ENCODE measurements at regions not wholly inside any gene's neighbourhood (a gene's known extent, or its start where the extent isn't known, plus 50 kb on each side); places are given as distances from the start of the nearest gene placed in this dataset.
"Not testable (repeated sequence)": the region's sequence is repeated elsewhere in the genome, so short reads cannot be mapped to it uniquely, and the experiment has no call there.

GRCh38 chr15:53910236-53910849 lies 67.9 kb upstream of the UNC13C start:
- TF ChIP-seq, protein P1, sequence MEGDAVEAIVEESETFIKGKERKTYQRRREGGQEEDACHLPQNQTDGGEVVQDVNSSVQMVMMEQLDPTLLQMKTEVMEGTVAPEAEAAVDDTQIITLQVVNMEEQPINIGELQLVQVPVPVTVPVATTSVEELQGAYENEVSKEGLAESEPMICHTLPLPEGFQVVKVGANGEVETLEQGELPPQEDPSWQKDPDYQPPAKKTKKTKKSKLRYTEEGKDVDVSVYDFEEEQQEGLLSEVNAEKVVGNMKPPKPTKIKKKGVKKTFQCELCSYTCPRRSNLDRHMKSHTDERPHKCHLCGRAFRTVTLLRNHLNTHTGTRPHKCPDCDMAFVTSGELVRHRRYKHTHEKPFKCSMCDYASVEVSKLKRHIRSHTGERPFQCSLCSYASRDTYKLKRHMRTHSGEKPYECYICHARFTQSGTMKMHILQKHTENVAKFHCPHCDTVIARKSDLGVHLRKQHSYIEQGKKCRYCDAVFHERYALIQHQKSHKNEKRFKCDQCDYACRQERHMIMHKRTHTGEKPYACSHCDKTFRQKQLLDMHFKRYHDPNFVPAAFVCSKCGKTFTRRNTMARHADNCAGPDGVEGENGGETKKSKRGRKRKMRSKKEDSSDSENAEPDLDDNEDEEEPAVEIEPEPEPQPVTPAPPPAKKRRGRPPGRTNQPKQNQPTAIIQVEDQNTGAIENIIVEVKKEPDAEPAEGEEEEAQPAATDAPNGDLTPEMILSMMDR (IDR thresholded peaks at IDR 0.05), result no peak
- Mint-ChIP-seq H3K27me3 (ENCODE audit: unreplicated experiment) (no peaks in the 10 kb centered on the region), H3K27ac (ENCODE audit: unreplicated experiment) (no peak overlapping the region), H3K4me1 (ENCODE audit: unreplicated experiment) (no peaks in the 10 kb centered on the region), H3K4me3 (ENCODE audit: unreplicated experiment) (no peak overlapping the region), H3K36me3 (ENCODE audit: unreplicated experiment) (no peaks in the 10 kb centered on the region), H3K9me3 (ENCODE audit: unreplicated experiment) (no peaks in the 10 kb centered on the region)
- DNase-seq (ENCODE audit: extremely low spot score, unreplicated experiment), result no peak

DNA sequence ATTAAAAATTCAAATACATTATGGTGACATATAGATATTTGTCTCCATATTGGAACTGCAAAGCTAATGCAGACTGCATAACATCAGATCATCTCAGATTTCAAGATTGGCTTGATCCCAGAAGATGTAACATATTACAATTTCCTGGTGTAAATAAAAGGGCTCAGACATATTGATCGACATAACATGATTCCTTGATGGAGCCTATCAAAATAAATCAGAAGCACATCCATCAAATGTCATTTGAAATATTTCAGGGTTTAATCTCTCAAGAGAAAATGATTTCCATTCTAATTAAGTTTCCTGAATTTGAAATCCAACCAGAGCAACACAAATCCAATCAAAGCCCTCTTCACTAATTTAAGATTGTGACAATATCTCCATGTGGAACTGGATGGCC lies 75.1 kb upstream of the UNC13C start:
- no peaks in the 10 kb centered on the region for H3K27me3 Mint-ChIP-seq (ENCODE audit: unreplicated experiment)

DNA sequence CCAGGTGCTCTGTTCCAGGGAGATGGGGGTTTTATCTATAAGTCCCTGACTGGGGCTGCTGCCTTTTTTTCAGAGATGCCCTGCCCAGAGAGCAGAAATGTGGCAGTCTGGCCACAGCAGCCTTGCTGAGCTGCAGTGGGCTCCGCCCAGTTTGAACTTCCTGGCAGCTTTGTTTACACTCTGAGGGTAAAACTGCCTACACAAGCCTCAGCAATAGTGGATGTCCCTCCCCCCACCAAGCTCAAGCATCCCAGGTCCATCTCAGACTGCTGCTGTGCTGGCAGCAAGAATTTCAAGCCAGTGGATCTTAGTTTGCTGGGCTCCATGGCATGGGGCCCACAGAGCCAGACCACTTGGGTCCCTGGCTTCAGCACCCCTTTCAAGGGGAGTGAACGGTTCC lies 84.8 kb upstream of the UNC13C start:
- H3K4me3 Mint-ChIP-seq (ENCODE audit: unreplicated experiment); H3K27ac Mint-ChIP-seq (ENCODE audit: unreplicated experiment); H3K9me3 Mint-ChIP-seq (ENCODE audit: unreplicated experiment); H3K27me3 Mint-ChIP-seq (ENCODE audit: unreplicated experiment); H3K36me3 Mint-ChIP-seq (ENCODE audit: unreplicated experiment); DNase-seq (ENCODE audit: extremely low spot score, unreplicated experiment); H3K4me1 Mint-ChIP-seq (ENCODE audit: unreplicated experiment): not testable (repeated sequence)

More for the DNA sequence above, 75.1 kb upstream of the UNC13C start:
- H3K4me1 Mint-ChIP-seq (ENCODE audit: unreplicated experiment), result no peaks in the 10 kb centered on the region
- no peaks in the 10 kb centered on the region for H3K36me3 Mint-ChIP-seq (ENCODE audit: unreplicated experiment)
- no peak overlapping the region for H3K4me3 Mint-ChIP-seq (ENCODE audit: unreplicated experiment)
- TF ChIP-seq, protein P1 (IDR thresholded peaks at IDR 0.05), result no peak
- H3K9me3 Mint-ChIP-seq (ENCODE audit: unreplicated experiment), result peaks cover 7% of the 10 kb centered on the region
- DNase-seq (ENCODE audit: extremely low spot score, unreplicated experiment), result no peak
- no peak overlapping the region for H3K27ac Mint-ChIP-seq (ENCODE audit: unreplicated experiment)

- not testable (repeated sequence) for H3K36me3 Mint-ChIP-seq (ENCODE audit: unreplicated experiment); H3K4me3 Mint-ChIP-seq (ENCODE audit: unreplicated experiment); H3K27ac Mint-ChIP-seq (ENCODE audit: unreplicated experiment); H3K9me3 Mint-ChIP-seq (ENCODE audit: unreplicated experiment); DNase-seq (ENCODE audit: extremely low spot score, unreplicated experiment); H3K4me1 Mint-ChIP-seq (ENCODE audit: unreplicated experiment); H3K27me3 Mint-ChIP-seq (ENCODE audit: unreplicated experiment)
Observed at GRCh38 chr15:53891862-53892261, 86.4 kb upstream of the UNC13C start.

- Mint-ChIP-seq H3K4me3 (ENCODE audit: unreplicated experiment) (no peak overlapping the region), H3K36me3 (ENCODE audit: unreplicated experiment) (no peaks in the 10 kb centered on the region), H3K4me1 (ENCODE audit: unreplicated experiment) (peaks cover 4% of the 10 kb centered on the region), H3K9me3 (ENCODE audit: unreplicated experiment) (peaks cover 7% of the 10 kb centered on the region), H3K27ac (ENCODE audit: unreplicated experiment) (no peak overlapping the region), H3K27me3 (ENCODE audit: unreplicated experiment) (no peaks in the 10 kb centered on the region)
- DNase-seq (ENCODE audit: extremely low spot score, unreplicated experiment), result no peak
- TF ChIP-seq, protein P1 (IDR thresholded peaks at IDR 0.05), result no peak
Observed at GRCh38 chr15:53884441-53884840, 93.8 kb upstream of the UNC13C start.

- Mint-ChIP-seq H3K4me3 (ENCODE audit: unreplicated experiment) (no peak overlapping the region), H3K9me3 (ENCODE audit: unreplicated experiment) (peaks cover 3% of the 10 kb centered on the region), H3K36me3 (ENCODE audit: unreplicated experiment) (no peaks in the 10 kb centered on the region), H3K27me3 (ENCODE audit: unreplicated experiment) (no peaks in the 10 kb centered on the region), H3K4me1 (ENCODE audit: unreplicated experiment) (peaks cover 4% of the 10 kb centered on the region), H3K27ac (ENCODE audit: unreplicated experiment) (no peak overlapping the region)
- no peak for DNase-seq (ENCODE audit: extremely low spot score, unreplicated experiment)
- TF ChIP-seq, protein P1 (IDR thresholded peaks at IDR 0.05), result no peak
Observed at GRCh38 chr15:53882311-53882710, 95.9 kb upstream of the UNC13C start.

Measured in osteocyte (in vitro differentiated cells).